H1 (cell line): ENCODE measurements at regions not wholly inside any gene's neighbourhood (a gene's known extent, or its start where the extent isn't known, plus 50 kb on each side); places are given as distances from the start of the nearest gene placed in this dataset.

Experiments used
- ASH2L ChIP-seq: fragments of 200-600, 300-600 bp; sonication (generic); IDR thresholded peaks from one replicate; pipeline ENCODE4 v1.7.1; 2017; ENCODE audit warnings: low read length
- BACH1 ChIP-seq: IDR thresholded peaks from 2 replicates; pipeline ENCODE4 v1.6.1; 2012; ENCODE audit warnings: low read length, improper control_type of control experiment
- EGR1 ChIP-seq: IDR thresholded peaks from 2 replicates; pipeline ENCODE4 v1.6.1; 2011; ENCODE audit warnings: low read depth, low read length, borderline replicate concordance
- EP300 ChIP-seq, 2 experiments: IDR thresholded peaks; 1 replicate in 1 of 2; 2 replicates in 1 of 2; pipeline ENCODE4 v1.6.1; 2011 to 2012; ENCODE audit warnings: low read depth in 2 of 2, low read length in 2 of 2, mild to moderate bottlenecking in 2 of 2, borderline replicate concordance in 1 of 2, inconsistent platforms in 1 of 2, moderate library complexity in 1 of 2
- EZH2 ChIP-seq: fragments of 200-600 bp; sonication (generic); IDR thresholded peaks from 2 replicates; pipeline ENCODE4 v1.7.1; 2012; ENCODE audit warnings: low read depth, mild to moderate bottlenecking, moderate library complexity, low read length, inconsistent platforms; ENCODE audit not compliant: severe bottlenecking
- JUND ChIP-seq: IDR thresholded peaks from 2 replicates; pipeline ENCODE4 v1.6.1; 2011; ENCODE audit warnings: mild to moderate bottlenecking, improper control_type of control experiment, low read length
- MAX ChIP-seq: IDR thresholded peaks from 2 replicates; pipeline ENCODE4 v1.6.1; 2012; ENCODE audit warnings: inconsistent platforms
- NRF1 ChIP-seq: IDR thresholded peaks from 2 replicates; pipeline ENCODE4 v1.6.1; 2011; ENCODE audit warnings: mild to moderate bottlenecking, low read depth, low read length, improper control_type of control experiment
- POLR2A ChIP-seq, 2 experiments: IDR thresholded peaks; 1 replicate in 1 of 2; 2 replicates in 1 of 2; pipeline ENCODE4 v1.6.1; 2011; ENCODE audit warnings: low read depth in 2 of 2, low read length in 2 of 2, mild to moderate bottlenecking in 2 of 2; ENCODE audit errors: control extremely low read depth in 1 of 2
- POLR2AphosphoS5 ChIP-seq: IDR thresholded peaks from 2 replicates; pipeline ENCODE4 v1.6.1; 2011; ENCODE audit warnings: low read depth, low read length
- SRF ChIP-seq: IDR thresholded peaks from 2 replicates; pipeline ENCODE4 v1.6.1; 2011; ENCODE audit warnings: mild to moderate bottlenecking, low read depth, low read length, moderate library complexity
- TCF12 ChIP-seq: IDR thresholded peaks from 2 replicates; pipeline ENCODE4 v1.6.1; 2011; ENCODE audit warnings: low read depth, mild to moderate bottlenecking, low read length
- YY1 ChIP-seq: IDR thresholded peaks from 2 replicates; pipeline ENCODE4 v1.6.1; 2011; ENCODE audit warnings: low read depth, mild to moderate bottlenecking, low read length
- TF ChIP-seq, protein P1 (sequence below), 3 experiments: IDR thresholded peaks; 1 replicate in 2 of 3; 2 replicates in 1 of 3; pipeline versions ENCODE4 v1.5.1 to v1.6.1; 2011; ENCODE audit warnings: low read length in 3 of 3, mild to moderate bottlenecking in 3 of 3, inconsistent platforms in 2 of 3, low read depth in 1 of 3, moderate library complexity in 1 of 3; ENCODE audit not compliant: insufficient read depth in 1 of 3; ENCODE audit errors: control extremely low read depth in 1 of 3

DNA sequence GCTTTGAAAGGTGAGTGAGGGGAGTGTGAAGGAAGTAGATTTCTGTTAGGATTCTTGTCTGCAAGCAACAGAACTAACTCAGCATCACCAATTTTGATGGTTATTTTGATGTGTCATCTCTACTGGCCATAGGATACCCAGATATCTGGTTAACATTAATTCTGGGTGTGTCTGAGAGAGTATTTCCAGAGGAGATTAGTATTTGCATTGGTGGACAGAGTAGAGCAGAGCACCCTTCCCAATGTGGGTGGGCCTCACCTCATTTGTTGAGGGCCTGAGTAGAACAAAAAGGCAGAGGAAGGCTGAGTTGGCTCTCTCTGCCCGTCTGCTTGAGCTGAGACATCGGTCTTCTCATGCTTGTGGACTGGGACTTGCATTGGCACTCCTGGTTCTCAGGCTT, 121.8 kb upstream of the POU3F1 start:
- TF ChIP-seq POLR2A (IDR thresholded peaks at IDR 0.05; ENCODE audit: control extremely low read depth in 1 of 2, low read depth in 2 of 2, low read length in 2 of 2): no peak
- TF ChIP-seq, protein P1, sequence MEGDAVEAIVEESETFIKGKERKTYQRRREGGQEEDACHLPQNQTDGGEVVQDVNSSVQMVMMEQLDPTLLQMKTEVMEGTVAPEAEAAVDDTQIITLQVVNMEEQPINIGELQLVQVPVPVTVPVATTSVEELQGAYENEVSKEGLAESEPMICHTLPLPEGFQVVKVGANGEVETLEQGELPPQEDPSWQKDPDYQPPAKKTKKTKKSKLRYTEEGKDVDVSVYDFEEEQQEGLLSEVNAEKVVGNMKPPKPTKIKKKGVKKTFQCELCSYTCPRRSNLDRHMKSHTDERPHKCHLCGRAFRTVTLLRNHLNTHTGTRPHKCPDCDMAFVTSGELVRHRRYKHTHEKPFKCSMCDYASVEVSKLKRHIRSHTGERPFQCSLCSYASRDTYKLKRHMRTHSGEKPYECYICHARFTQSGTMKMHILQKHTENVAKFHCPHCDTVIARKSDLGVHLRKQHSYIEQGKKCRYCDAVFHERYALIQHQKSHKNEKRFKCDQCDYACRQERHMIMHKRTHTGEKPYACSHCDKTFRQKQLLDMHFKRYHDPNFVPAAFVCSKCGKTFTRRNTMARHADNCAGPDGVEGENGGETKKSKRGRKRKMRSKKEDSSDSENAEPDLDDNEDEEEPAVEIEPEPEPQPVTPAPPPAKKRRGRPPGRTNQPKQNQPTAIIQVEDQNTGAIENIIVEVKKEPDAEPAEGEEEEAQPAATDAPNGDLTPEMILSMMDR (IDR thresholded peaks at IDR 0.05; ENCODE audit: control extremely low read depth in 1 of 3, insufficient read depth in 1 of 3, low read depth in 1 of 3, low read length in 3 of 3): no peak
- no peak for TF ChIP-seq BACH1
- no peak for TF ChIP-seq YY1
- TF ChIP-seq SRF: no peak
- no peak for TF ChIP-seq EP300 (IDR thresholded peaks at IDR 0.05; ENCODE audit: borderline replicate concordance in 1 of 2, low read depth in 2 of 2, low read length in 2 of 2)
- no peak for TF ChIP-seq TCF12
- no peak for TF ChIP-seq MAX
- TF ChIP-seq NRF1: no peak
- no peak for TF ChIP-seq EZH2
- TF ChIP-seq EGR1: no peak
- TF ChIP-seq POLR2AphosphoS5: no peak
- TF ChIP-seq ASH2L: no peak
- TF ChIP-seq JUND: no peak
